ENCODE measurements at regions not wholly inside any gene's neighbourhood (a gene's known extent, or its start where the extent isn't known, plus 50 kb on each side); places are given as distances from the start of the nearest gene placed in this dataset.
"Not testable (repeated sequence)": the region's sequence is repeated elsewhere in the genome, so short reads cannot be mapped to it uniquely, and the experiment has no call there.

DNA sequence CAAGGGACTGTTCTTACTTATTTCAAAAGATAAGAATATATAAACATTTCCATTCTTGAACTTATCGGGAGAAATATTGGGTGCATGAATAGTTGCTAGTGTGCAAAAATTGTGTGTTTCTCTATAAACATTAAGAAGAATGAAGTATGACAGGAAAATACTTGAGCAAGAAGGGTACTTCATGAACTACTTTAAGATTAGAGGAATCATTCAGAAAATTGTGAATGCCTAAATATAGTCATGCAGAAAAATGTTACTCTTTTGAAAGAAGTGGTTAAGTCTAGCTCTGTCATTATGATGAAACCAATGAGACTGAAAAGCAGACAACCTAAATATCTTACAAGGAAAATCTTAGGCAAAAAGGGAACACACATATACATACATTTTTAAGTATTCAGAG lies 207.8 kb upstream of the PCDH18 start:
- DNase-seq (ENCODE audit: low read depth, low spot score): no peak

DNA sequence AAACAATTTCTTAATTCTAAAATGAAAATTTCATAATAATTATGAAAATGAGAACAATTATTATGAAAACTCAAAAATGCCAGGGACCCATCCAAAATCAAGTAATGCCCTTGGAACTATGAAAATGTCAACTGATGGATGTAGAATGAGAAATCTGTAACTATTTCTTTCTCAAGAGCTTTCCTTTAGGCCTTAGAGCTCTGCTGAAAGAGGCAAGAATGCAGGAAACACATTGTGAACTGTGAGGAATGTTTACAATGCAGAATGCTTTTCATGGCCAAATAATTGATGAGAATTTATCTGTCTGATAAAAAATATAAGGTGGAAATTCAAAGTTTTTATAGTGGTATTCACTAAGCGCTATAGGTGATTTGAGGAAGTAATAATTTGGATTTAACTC lies 207.1 kb upstream of the PCDH18 start:
- DNase-seq (ENCODE audit: low read depth, low spot score): no peak

DNA sequence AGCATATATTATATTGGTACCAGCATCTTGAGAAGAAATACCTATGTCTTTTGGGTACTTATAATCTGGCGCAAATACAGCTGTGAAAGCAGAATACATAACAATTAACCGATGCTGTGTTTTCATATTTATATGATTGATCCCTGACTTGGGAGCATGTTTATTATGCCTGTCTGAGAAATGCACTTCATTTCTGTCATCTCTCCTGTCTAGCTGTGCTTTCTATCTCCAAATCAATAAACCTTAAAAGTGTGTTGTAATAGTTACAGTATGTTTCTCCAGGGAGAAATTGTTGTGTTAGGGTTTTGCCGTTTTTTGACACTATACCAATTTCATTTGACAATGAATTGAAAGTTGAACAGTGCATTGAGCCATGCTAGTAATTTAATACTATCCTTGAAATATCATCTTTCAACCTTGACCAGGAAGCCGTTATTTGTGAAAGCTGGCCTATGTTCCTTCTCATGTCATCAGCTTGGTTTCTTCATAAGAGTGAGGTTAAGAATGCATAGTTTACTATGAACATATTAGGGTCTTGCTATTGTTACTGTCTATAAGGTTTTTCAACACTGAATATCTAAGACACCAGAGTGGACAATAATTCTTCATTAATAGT lies 206.2 kb upstream of the PCDH18 start:
- no peak for DNase-seq (ENCODE audit: low read depth, low spot score)

DNA sequence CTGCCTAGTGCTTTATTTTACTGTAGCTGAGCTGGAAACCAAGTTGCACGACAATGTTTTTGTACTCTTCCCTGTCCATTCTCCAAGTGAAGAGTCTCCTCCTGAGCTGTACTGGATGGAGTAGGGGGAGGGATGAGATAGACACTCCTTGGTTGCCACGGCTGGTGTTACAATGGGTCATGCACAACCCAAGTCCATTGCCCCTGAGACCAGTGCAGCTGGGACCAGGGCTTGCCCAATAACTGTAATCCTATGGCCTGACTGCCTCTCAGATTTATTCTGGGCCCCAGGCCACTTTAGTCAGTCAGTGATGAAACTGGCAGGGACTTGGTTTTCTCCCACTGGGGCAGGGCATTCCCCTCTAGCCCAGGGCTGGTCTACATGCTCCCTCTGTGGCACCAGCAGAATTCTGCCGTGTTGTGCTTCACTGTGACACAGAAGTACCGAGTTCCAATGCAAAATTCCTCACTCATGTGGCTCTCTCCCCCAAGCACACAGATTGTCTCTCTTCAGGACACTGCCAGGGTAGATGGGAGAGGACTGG lies 203.3 kb upstream of the PCDH18 start:
- DNase-seq (ENCODE audit: low read depth, low spot score): no peak

DNA sequence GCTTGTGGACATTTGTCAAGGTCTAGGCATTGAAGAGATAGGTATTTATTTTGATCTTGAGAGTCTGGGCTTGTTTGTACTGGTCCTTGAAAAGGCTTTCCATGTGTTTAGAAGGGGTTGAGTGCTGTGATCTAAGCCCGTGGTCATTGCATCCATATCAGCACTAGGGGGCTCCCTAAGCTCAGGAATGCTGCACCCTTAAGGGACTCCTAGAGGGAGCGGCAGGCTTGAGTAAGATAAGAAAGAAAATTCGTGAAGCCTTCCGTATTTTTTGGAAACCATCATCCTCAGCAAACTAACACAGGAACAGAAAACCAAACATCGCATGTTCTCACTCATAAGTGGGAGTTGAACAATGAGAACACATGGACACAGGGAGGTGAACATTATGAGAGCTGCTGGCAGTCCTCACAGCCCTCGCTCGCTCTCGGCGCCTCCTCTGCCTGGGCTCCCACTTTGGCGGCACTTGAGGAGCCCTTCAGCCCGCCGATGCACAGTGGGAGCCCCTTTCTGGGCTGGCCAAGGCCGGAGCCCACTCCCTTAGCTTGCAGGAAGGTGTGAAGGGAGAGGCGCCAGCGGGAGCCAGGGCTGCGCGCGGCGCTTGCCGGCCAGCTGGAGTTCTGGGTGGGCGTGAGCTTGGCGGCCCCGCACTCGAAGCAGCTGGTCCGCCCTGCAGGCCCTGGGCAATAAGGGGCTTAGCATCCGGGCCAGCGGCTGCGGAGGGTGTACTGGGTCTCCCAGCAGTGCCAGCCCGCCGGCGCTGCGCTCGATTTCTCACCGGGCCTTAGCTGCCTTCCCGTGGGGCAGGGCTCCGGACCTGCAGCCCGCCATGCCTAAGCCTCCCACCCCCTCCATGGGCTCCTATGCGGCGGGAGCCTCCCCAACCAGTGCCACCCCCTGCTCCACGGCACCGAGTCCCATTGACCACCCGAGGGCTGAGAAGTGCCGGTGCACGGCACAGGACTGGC lies 201.2 kb upstream of the PCDH18 start:
- DNase-seq (ENCODE audit: low read depth, low spot score): not testable (repeated sequence)

DNA sequence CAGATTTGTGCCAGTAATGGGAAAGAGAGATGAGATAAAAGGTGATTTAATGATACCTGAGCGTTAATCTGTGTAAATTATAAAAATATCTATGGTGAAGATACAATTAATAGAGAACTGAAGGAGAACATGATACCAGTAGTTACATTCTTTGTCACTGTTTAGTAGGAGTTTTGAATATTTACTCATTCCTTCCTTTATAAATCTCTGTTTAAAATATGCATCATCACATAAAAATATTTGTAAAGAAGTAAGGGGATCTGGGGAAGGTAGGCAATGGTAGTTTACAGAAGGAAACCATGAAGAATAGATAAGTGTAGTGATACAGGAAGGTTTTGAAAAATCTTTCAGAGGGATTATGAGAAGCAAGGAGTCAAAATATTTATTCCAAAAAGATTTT lies 190.6 kb upstream of the PCDH18 start:
- DNase-seq (ENCODE audit: low read depth, low spot score): no peak

DNA sequence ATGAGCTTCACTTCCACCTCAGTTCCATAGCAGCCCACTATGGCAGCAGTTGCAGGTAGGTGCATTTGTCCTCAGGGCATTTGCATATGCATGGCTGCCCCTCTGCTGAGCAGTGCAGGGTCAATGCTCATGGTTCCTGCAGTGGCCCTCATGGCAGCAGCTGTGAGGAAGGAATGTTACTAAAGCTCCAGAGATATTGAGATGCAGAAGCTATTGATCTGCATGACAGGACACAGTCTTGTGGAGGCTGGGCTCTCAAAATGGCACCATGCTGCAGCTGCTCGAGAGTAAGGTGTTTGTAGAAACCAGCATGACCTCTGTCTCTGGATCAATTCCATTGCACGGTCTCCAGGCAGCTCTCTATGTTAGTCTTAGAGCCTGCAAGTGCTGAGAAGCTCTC lies 179.2 kb upstream of the PCDH18 start:
- no peak for DNase-seq (ENCODE audit: low read depth, low spot score)

DNA sequence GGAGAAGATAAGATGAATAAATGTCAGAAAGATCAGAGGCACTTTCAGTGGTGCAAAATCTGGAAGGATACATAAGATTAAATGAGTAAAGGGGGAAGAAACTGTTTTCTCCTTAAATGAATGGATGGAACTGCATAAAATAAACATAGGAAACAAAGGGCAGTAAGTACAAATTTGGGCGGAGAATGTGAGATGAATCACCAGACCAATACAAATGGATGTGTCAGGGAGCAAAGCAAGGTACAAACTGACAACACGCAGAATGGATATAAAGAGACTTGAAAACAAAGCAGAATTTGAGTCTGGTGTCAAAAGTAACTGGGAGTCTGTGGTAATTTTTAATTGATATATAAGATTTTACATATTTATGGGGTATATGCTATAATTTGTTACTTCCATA lies 175.3 kb upstream of the PCDH18 start:
- no peak for DNase-seq (ENCODE audit: low read depth, low spot score)

DNA sequence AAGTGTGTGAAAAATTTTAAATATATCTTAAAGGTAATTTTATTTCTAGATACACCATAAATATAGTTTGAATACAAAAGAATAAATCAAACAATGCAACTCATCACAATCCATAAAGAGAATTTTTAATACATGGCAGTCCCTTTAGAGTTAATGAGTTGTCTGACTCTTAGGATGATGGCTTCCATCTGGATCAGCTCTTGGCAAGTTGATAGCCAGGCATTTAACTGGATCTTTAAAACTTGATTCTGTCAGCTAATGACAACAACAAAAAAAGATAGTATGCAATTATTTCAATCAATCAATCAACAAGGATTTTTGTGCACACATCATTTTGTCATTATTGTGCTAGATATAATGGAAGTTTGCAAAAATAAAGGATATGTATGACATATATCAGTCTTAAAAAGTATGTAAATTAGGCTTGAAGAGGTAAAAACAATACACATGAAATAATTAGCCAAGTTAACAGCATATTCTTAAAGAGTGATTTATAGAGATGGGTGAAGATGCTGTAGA lies 174.9 kb upstream of the PCDH18 start:
- DNase-seq (ENCODE audit: low read depth, low spot score): no peak

DNA sequence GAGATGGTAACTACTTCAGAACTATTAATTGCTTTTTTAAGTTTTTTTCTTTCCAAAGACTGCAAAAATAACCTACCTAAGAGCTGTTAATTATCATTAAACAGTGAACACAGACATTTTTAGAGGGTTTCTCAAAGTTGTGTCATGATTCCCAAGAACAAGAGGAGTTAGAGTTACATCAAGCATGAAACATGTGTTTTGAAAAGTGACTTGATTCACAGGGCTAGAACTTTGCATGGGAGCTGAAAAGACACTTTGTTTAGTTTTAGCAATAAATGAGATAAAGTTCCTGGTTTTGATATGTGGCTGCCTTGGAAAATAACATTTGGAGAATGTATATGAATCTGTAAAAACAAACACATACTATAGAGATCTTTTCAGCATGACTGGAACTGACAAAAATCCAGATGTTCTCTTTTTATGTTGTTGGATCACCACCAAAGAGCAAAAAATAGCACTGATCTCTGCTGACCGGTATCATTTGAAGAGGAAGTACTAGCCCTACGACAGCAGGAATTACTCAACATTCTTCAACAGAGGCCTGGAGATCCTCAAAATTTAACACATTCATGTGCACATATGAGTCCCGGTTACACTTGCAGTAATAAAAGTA lies 173.0 kb upstream of the PCDH18 start:
- DNase-seq (ENCODE audit: low read depth, low spot score): no peak

DNA sequence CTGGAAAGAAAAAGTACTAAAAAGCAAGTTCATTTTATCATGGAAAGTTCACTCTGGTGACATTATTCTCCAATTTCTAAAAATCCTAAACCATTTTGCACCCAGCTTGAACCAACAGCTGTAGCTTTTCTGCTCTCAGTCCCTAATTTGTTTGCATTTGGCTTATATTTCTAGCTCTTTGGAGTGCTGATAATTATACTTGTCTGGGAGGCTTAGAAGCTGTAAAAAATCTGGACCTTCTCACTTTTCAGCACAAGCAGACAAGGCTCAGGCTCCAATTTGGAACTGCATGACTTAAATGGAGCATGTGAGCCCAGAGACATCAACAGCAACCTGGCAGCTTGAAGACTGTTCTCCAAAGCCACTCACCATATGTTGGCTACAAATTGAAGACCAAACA lies 170.9 kb upstream of the PCDH18 start:
- DNase-seq (ENCODE audit: low read depth, low spot score): no peak

DNA sequence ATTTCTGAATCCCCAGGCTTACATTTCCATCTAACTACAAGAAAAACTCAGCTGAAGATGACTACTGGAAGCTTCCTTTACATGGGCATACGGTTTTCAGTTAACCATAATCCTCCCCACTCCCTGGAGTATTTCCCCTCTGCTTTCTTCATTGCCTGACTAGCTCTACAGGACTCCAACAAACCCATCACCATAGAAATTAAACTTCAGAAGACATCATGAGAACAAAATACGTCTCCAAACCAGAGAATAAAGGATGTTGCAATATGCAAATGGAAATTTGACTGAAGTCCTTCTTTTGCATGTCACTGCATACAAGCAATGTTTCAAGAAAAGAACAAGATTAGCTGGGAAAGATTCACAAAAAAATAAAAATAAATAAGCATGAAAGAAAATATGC lies 170.2 kb upstream of the PCDH18 start:
- no peak for DNase-seq (ENCODE audit: low read depth, low spot score)

DNA sequence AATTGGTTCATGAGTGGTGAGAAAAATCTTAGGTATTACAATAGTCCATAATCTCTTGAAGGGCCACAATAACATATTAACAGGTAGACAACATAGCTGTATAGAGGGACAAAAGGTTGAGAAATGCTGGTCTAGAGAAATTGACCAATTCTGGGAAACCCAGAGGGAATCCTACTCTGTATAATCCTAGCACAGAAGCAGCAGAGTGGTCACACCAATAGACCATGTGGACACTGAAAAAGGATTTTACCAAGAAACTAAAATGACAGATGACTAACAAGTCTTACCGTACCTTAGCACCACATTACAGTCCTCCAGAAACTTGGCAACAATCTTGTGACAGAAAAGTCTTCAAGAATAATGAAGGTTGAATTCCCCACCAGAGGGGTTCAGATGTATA lies 169.1 kb upstream of the PCDH18 start:
- DNase-seq (ENCODE audit: low read depth, low spot score): no peak

DNA sequence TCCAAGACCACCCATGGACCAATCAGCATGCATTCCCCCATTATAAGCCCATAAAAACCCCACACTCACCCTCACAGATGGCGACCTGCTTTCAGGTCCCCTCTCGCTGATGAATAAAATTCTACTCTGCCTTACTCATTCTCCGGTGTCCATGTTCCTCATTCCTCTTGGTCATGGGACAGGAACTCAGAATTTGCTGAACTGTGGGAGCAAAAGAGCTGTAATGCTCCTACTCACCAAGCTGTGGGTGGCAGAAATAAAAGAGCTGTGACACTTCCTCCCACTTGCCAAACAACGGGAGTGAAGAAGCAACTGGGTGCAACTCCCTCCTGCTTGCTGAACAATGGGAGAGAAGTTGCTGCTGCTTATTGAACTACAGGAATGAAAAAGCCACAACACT lies 168.5 kb upstream of the PCDH18 start:
- no peak for DNase-seq (ENCODE audit: low read depth, low spot score)

DNA sequence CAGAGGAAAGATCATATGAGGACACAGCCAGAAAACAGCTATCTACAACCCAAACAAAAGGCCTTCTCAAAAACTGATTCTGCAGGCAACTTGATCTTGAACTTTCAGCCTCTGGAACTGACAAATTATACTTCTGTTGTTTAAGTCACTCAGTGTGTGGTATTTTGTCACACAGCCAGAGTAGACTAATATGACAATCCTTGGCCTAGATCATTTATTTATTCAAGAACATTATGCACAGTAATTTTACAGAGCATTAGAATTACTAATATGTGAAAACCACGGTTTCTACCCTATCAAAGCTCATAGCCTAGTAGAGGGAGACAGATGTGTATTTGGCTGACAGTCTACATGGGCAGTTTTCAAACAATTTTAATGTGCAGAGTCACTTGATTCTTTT lies 167.8 kb upstream of the PCDH18 start:
- no peak for DNase-seq (ENCODE audit: low read depth, low spot score)

DNA sequence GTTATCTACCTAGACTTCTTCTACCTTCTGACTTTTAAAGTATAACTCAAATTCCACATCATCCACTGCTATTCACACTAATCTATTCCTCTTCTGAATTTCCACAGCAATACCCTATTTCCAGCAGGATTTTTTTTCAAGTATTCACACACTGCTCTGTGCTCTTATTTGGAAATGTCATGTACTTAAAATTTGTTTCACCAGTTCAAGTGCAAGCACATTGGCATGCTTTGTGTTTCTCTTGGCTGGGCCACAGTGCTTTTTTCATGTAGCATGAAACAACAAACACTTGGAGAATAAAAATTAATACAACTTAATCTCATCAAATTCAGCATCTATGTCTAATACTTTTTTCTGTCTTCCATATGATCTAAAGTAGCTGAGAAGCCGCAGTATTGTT lies 161.8 kb upstream of the PCDH18 start:
- DNase-seq (ENCODE audit: low read depth, low spot score): no peak

DNA sequence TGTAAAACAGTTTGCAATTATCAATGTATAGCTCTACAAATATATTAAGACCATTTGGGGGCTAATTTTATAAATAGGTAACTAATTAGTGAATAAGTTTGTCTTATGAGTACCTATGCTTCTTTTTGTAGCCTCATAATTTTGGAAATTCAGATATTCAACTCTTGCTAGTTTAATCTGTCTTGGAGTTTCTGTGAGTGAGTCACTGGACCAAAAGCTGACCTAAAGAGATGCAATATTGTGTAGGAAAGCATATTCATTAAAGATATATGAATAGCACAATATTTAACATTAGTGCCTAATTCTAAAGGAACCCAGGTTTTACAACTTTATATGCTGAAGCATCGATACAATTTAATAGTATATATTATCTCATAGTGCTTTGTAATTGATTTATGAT lies 161.3 kb upstream of the PCDH18 start:
- no peak for DNase-seq (ENCODE audit: low read depth, low spot score)

DNA sequence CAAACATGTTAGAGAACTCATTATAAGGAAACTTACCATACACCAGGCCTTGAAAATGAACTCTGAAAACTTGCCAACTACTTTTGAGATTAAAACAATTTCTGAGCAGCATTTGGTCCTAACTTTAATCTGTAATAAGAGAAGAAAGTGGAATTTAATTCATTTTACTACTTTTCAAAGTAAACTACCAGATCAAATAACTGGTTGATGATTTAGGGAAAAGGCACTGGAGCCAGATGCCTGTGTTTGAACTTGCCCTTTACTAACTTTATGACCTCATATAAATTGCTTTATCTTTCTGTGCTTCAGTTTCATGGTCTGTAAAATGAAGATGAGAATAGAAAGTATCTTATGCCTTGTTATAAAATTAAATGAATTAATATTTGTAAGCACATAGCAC lies 159.9 kb upstream of the PCDH18 start:
- DNase-seq (ENCODE audit: low read depth, low spot score): no peak

DNA sequence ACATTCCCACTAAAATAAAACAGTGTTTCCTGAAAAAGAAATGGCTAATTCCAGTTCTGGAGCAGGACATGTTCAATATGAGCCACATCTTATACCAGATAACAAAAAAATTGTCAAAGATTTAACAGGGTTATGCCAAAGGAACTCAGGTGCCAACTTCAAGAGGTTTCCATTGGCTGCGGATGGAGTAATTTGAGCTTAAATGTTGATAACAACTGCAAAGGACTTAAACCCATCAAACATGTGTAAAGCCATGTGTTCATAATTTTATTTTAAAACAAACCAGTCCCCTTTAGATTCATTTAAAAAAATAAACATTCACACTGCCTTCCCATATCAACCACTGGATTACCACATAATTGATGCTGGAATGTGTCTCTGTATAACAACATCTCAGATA lies 156.4 kb upstream of the PCDH18 start:
- DNase-seq (ENCODE audit: low read depth, low spot score): no peak

DNA sequence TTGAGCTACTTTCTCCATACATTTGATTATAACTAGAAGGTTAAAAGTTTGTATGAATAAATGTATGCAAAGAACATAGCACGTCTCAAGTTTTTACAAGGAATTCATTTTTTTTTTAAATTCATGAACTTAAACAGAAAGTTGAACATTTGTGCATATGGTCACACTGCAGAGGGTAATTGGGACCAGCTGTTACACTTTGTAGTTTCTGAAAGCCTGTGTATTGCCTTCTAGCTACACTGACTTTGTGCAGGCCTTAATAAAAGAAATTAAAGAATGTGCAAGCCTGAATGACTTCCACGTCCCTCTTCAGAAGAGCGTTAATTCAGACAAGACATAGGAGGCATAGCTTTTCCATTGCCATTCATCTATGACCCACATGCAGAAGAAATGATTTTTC lies 153.1 kb upstream of the PCDH18 start:
- DNase-seq (ENCODE audit: low read depth, low spot score): no peak

DNA sequence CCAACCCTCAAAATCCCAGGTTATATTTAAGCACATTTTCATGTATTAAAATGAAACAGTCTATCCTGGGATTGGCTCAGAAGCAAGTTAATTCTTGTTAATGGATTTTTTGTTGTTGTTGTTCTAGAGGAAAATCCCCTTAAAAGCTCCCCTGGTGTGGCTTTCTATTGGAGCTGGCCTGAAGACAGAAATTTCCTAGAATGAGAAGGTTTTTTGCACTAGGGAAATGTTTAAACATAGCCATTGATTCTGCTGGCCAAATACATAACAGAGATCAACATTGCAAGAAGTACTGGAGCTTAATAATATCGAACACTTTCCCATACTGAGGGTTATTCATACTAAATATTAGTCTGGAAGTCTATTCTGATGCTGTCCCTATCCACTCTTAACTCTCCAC lies 148.8 kb upstream of the PCDH18 start:
- no peak for DNase-seq (ENCODE audit: low read depth, low spot score)

DNA sequence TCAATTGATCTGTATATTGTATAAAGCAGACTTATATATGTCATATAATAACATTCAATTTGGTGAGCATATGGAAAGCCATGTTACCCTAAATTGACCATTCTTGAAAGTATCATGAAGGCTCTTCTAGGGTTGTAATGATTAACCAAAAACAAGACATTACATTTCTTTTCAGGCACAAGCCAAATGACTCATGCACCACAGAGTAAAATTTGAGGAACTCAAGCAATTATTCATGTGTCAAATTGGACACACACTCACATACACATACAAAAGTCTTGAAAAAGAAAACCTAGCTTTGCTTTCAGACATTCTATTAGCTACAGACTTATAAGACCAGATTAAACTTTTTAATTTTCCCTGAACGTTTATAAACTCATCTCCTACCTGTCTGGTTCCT lies 146.5 kb upstream of the PCDH18 start:
- no peak for DNase-seq (ENCODE audit: low read depth, low spot score)
